ENCODE measurements at regions not wholly inside any gene's neighbourhood (a gene's known extent, or its start where the extent isn't known, plus 50 kb on each side); places are given as distances from the start of the nearest gene placed in this dataset.
"Not testable (repeated sequence)": the region's sequence is repeated elsewhere in the genome, so short reads cannot be mapped to it uniquely, and the experiment has no call there.

DNA sequence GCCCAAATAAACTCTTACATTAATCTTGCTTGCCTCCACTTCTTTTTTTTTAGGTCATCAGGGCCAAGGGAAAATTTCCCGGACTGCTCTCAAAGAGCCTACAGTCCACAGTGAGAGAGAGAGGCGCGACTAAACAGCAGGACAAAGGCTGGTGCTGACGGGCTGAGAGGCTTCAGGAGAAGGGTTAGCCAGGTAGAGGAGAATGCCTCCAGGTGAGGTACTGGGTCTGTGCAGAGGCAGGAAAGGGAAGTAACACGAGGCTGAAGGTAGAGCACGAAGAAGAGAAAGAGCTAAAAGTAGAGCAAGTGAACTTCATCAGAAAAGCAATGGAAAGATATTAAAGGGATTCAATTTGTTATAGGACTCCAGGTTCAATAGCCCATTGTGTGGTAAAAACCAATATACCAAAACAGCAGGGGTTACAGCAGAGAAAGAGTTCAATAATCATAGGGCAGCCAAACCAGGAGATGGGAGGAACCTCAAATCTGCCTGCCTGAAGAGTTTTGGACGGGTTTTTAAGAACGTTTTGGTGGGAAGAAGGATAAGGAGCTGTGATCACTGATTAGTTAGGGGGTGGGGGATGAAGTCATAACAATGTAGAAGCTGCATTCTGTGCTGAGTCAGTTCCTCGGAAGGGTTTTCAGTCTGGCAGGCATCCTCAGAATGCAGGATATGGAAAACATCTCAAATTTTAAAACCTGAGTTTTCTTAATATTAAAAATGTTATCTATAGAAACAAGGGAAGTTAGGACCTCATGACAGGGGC is 171.5 kb downstream of the AKR1D1 start:
- no peak for DNase-seq (ENCODE audit: extremely low read depth in 1 of 11, low read depth in 9 of 11, low spot score in 4 of 11)

DNA sequence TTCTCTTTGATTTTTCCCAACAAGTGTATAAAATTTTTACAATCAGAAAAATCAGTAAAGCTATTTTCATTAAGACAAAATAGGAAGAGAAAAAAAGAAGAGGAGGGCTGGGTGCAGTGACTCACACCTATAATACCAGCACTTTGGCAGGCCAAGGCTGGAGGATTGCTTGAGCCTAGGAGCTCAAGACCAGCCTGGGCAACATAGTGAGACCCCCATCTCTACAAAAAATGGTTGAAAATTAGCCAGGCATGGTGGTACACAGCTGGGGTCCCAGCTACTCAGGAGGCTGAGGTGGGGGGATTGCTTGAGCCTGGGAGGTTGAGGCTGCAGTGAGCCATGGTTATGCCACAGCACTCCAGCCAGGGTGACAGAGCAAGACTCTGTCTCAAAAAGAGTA is 172.3 kb downstream of the AKR1D1 start:
- no peak for DNase-seq (ENCODE audit: extremely low read depth in 1 of 11, low read depth in 9 of 11, low spot score in 4 of 11)

DNA sequence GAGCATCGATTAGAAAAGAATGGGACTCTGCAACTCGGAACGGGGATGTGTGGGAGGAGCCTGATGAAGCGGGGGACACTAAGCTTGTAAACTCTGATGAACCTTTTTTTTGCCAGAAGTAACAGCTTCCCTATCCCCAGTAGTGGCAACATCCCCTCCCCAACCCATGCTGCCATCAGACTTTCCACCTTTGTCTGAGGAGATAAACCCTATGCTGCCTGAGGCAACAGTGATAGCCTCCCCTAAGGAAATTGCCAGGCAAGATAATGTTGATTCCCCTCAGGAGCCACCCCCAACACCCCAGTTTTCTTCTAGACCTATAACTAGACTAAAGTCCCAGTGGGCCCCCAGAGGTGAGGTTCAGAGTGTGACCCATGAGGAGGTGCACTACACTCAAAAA is 173.7 kb downstream of the AKR1D1 start:
- DNase-seq (ENCODE audit: extremely low read depth in 1 of 11, low read depth in 9 of 11, low spot score in 4 of 11) = no peak

DNA sequence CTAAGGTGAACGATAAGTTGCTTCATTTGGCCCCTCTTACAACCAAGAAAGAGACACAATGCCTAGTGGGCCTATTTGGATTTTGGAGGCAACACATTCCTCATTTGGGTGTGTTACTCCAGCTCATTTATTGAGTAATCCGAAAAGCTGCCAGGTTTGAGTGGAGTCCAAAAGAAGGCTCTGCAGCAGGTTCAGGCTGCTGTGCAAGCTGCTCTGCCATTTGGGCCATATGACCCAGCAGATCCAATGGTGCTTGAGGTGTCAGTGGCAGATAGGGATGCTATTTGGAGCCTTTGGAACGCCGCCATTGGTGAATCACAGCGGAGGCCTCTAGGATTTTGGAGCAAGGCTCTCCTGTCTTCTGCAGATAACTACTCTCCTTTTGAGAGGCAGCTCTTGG is 176.4 kb downstream of the AKR1D1 start:
- DNase-seq (ENCODE audit: extremely low read depth in 1 of 11, low read depth in 9 of 11, low spot score in 4 of 11) = not testable (repeated sequence)

DNA sequence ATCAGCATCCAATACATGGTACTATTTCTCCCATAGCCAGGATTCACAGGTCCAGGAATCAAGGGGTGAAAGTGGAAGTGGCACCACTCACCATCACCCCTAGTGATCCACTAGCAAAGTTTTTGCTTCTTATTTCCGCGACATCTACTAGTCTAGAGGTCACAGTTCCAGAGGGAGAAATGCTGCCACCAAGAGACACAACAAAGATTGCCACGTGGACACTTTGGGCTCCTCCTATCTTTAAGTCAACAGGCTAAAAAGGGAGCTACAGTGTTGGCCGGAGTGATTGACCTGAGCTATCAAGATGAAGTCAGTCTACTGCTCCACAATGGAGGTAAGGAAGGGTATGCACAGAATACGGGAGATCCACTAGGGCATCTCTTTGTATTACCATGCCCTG is 178.2 kb downstream of the AKR1D1 start:
- DNase-seq (ENCODE audit: extremely low read depth in 1 of 11, low read depth in 9 of 11, low spot score in 4 of 11) = no peak

DNA sequence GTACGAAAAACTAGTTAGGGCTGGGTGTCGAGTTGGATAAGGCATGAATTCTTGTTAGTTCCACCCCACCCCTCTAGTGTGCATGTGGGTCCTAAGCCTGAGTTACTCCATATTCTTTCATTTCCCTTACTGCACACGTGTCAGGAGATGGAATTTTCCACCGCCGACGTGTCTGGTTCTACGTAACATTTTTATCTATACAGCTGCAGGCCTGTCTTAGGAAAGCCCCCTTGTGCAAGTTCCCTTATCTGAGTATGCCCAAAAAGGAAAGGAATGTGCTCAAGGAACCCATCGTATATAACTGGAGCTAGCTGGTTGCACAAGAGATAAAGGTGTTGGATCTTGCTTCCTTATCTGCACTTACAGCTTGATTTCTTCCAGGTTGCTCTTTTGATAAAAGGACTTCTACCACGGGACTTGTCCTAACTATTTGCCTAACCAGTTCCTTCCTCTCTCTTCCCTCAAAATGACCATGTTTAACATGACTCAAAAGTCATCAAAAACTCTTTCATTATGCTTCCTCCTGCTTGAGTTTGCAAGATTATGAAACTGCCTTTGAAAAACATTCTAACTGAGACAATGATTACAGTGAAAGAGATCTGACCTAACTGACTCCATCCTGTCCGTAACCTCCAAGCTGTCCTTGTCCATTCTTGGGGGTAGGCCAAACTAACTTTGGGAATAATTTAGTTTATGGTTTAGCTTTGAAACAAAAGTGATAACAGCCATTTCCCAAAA is 181.4 kb downstream of the AKR1D1 start:
- no peak for DNase-seq (ENCODE audit: extremely low read depth in 1 of 11, low read depth in 9 of 11, low spot score in 4 of 11)

DNA sequence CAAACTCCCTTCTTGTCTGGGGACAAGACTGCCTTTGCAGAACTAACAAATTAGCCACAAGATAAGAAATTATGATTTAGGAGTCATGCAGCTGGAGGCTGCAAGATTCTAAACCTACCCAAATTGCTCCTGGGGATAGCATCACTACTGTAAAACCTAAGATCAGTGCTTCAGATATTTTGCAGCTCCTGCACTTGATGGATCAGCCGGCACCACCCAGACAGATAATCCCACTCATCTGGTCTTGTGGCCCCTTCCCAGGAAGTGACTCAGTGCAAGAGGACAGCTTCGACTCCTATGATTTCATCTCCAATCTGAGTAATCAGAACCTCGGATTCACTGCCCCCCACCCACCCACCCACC is 181.9 kb downstream of the AKR1D1 start:
- DNase-seq (ENCODE audit: extremely low read depth in 1 of 11, low read depth in 9 of 11, low spot score in 4 of 11) = no peak

DNA sequence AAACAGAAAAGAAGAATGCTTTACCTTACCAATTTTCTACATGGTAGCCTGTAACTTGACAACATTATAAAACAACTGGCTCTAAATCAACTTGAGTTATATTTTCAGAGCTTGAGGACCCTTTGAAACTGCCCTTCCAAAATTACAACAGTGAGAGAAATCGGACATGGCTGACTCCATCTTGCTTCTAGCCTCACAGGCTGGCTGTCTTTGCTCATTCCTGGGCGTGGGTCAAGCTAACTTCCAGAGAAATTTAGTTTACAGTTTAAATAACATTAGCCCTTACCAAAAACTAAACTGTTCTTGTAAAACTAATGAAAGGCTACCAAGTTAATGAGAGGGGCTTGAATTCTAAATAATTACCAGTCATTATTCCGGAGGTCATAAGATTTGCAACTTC is 183.4 kb downstream of the AKR1D1 start:
- no peak for DNase-seq (ENCODE audit: extremely low read depth in 1 of 11, low read depth in 9 of 11, low spot score in 4 of 11)

DNA sequence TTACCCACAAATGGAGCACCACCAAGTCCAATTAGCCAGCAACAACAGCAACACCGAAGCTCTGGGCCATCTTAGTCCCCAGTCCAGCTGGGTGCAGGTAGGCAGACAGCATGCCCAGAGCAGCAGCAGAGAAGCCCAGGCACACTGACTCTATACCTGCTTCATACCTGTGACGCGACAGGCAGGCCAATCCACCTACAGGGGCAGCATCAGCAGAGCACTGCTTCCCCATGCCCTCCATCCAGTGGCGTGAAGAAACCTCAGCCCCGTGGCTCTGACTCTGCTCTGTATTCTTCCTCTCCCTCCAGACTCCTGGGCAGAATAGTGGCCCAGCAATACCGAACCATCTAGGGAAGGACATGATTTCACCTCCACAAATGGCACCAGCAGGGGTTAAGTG is 191.7 kb downstream of the AKR1D1 start:
- DNase-seq (ENCODE audit: extremely low read depth in 1 of 11, low read depth in 9 of 11, low spot score in 4 of 11) = no peak

DNA sequence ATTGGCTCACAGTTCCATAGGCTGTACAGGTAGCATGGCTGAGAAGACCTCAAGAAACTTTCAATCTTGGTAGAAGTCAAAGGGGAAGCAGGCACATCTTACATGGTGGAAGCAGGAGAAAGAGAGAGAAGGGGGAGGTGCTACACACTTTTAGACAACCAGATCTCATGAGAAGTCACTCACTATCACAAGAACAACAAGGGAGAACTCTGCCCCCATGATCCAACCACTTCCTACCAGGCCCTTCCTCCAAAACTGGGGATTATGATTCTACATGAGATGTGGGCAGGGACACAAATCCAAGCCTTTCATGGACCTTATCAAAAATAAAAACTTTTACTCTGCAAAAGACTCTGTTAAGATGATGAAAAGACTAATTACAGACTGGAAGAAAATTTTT is 183.2 kb upstream of the TRIM24 start:
- no peak for DNase-seq (ENCODE audit: extremely low read depth in 1 of 11, low read depth in 9 of 11, low spot score in 4 of 11)

DNA sequence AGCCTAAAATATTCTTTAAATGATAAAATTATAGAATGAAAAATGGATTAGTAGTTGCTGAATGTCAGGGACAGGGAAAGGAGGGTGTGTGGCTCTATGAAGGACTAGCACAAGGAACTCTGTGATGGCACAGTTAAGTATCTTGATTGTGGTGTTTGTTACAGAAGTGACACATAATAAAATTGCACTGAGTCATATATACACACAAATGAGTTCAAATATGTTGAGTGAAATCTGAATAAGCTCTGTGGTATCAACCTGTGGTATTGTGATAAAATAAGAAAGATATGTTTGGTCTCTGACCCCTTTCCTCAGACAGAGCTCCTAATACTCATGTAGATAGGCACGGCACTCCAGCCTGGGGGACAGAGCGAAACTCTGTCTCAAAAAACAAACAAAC is 181.5 kb upstream of the TRIM24 start:
- DNase-seq (ENCODE audit: extremely low read depth in 1 of 11, low read depth in 9 of 11, low spot score in 4 of 11) = no peak

DNA sequence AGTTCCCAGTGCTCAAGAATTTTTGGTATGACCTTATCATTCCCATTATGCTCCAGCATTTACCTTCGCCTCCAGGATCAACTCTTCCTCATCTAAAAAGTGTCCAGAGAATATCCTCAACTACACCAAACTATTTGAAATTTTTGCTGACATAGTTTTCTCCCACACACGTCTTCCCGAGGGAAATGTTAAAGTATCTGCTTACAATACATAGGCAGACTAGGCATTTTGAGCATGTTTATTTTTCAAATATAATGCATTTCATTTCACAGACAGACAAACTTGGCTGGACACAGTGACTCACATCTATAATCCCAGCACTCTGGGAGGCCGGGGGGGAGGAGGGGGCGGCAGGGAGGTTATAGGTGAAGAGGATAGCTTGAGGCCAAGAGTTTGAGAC is 177.1 kb upstream of the TRIM24 start:
- DNase-seq (ENCODE audit: extremely low read depth in 1 of 11, low read depth in 9 of 11, low spot score in 4 of 11) = no peak

DNA sequence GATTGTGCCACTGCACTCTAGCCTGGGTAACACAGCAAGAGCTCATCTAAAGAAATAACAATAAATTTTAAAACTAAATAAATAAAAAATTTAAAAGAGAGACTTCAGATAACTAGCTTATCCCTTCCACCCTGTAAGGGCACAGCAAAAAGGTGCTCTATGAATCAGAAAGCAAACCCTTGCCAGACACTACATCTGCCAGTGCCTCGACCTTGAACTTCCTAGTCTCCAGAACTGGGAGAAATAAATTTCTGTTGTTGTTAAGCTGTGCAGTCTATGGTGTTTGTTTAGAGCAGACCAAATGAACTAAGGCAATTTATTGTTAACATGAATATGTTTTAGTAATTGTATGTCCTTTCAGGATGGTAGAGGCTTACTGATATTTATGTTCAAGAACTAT is 174.9 kb upstream of the TRIM24 start:
- no peak for DNase-seq (ENCODE audit: extremely low read depth in 1 of 11, low read depth in 9 of 11, low spot score in 4 of 11)

DNA sequence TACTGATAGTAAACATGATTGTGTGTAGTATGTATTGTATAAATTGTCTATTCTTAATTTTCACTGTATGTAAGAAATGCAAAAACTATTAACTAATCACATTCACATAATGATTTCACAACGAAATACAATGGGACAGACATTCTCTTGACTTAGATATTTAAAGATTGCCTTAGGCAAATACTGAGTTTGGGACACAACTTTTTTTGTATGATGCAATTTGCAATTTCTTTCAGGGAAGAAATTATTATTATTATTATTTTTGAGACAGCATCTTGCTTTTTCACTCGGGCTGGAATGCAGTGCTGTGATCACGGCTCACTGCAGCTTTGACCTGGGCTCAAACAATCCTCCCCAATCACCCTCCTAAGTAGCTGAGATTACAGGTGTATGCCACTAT is 173.2 kb upstream of the TRIM24 start:
- no peak for DNase-seq (ENCODE audit: extremely low read depth in 1 of 11, low read depth in 9 of 11, low spot score in 4 of 11)

DNA sequence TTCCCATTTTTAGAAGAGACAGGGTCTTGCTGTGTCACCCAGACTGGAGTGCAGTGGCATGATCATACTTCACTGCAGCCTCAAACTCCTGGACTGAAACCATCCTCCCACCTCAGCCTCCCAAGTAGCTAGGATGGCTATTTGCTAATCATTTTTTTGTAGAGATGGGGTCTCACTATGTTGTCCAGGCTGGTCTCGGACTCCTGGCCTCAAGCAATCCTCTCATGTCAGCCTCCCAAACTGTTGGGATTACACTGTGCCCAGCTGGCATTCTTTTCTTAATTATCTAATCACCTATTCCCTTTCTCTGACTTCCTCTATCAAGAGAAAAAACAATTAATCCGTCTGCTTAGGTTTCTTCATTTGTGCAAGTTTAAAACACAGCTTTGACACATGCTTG is 172.5 kb upstream of the TRIM24 start:
- DNase-seq (ENCODE audit: extremely low read depth in 1 of 11, low read depth in 9 of 11, low spot score in 4 of 11) = no peak

DNA sequence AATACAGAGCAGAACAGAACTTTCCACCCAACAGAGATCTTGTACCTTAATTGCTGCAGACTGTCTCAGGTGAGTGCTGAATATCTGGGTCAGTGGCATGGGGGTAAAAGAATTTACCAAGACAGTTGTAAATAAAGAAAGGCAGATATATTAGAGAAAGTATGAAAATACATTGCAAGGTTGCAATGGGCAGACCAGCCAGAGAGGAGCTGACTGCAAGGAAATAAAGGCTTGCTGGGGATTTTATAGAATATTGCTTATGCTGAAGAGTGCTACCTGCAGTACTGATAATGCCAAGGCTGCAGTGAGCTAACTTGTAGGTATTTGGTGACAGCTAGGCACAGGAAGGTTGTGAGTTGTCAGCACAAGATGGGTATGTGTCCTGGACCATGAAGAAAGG is 171.0 kb upstream of the TRIM24 start:
- no peak for DNase-seq (ENCODE audit: extremely low read depth in 1 of 11, low read depth in 9 of 11, low spot score in 4 of 11)

DNA sequence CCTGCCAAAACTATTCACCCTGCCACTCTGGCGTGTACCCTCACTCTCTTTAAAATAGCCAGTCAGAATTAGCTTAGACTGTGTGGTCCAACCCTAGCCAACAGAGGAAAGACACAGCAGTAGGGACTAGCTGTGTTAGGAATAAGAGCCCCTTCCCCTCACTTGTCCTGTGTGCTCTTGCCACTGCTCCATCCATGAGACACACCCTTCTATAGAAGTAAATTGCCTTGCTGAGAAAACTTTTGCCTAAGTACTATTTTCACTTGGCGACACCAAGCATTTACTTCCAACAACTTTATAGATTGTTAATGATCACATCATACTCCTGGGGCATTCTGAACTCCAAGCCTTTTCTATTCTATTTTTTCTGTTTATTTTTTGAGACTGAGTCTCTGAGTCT is 170.2 kb upstream of the TRIM24 start:
- DNase-seq (ENCODE audit: extremely low read depth in 1 of 11, low read depth in 9 of 11, low spot score in 4 of 11) = no peak

DNA sequence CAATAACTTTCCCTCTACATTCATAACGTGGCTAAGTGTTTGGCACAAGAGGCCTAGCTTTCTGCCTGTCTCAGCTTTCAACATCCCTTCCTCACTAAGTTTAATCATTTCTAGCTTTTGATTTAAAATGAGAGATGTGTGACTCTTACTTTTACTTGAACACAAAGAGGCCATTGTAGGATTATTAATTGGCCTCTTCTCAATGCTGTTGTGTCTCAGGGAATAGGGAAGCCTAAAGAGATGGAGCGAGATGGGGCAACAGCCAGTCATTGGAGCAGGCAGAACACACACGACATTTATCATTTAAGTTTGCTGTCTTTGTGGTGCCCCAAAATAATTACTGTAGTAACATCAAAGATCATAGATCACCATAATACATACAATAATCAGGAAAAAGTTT is 167.1 kb upstream of the TRIM24 start:
- no peak for DNase-seq (ENCODE audit: extremely low read depth in 1 of 11, low read depth in 9 of 11, low spot score in 4 of 11)

DNA sequence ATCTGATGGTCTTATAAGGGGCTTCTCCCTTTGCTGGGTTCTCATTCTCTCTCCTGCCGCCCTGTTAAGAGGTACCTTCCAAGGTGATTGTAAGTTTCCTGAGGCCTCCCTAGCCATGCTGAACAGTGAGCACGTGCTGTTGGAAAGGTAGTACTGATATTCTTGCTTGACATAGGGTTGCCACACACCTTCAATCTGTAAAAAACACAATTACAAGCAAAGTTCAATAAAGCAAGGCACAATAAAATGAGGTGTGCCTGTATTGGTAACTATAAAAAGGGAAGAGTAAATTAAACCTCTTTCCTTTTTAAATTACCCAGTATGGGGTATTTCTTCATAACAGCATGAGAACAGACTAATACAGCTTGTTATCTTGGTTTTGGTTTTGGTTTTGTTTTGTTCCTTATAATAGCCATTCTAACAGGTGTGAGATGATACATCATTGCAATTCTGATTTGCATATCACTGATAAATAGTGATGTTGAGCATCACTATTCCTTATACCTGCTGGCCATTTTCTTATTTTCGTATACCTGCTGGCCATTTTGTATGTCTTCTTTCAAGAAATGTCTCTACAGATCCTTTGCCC is 164.9 kb upstream of the TRIM24 start:
- no peak for DNase-seq (ENCODE audit: extremely low read depth in 1 of 11, low read depth in 9 of 11, low spot score in 4 of 11)

DNA sequence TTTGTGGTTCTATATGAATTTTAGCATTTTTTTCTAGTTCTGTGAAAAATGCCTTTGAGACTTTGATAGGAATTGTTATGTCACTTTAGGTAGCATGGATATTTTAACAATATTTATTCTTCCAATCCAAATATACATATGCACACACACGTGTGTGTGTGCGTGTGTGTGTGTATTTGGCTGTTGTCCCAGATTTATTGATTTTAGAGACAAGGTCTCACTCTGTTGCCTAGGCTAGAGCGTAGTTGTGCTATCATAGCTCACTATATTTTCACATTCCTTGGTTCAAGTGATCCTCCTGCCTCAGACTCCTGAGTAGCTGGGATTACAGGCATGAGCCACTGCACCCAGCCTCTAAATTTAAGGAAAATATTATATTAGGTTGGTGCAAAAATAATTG is 162.5 kb upstream of the TRIM24 start:
- DNase-seq (ENCODE audit: extremely low read depth in 1 of 11, low read depth in 9 of 11, low spot score in 4 of 11) = no peak

DNA sequence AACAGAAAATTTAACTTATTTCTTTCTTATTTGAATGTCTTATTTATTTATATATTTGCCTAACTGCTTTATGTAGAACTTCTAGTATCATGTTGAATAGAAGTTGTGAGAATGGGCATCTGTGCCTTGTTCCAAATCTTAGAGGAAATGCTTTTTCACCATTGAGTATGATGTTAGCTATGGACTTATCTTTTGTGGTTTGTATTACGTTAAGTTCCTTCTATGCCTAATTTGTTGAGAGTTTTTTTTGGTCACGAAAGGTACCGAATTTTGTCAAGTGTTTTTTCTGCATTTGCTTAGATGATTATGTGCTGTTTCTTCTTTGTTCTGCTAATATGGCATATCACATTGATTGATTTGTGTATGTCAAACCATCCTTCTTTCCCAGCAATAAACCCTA is 161.0 kb upstream of the TRIM24 start:
- DNase-seq (ENCODE audit: extremely low read depth in 1 of 11, low read depth in 9 of 11, low spot score in 4 of 11) = no peak

Measured in renal cortex interstitium (tissue), 11 donors.